A549 (cell line): ENCODE measurements at regions not wholly inside any gene's neighbourhood (a gene's known extent, or its start where the extent isn't known, plus 50 kb on each side); places are given as distances from the start of the nearest gene placed in this dataset.
A peak's percentile ranks its signal among the peaks of the same experiment; 100 is the strongest.
"Not testable (repeated sequence)": the region's sequence is repeated elsewhere in the genome, so short reads cannot be mapped to it uniquely, and the experiment has no call there.

Source experiments
- ATAC-seq, 2 experiments: fragments of 200-7000 bp in 1 of 2; fragments of >200 bp in 1 of 2; cut with Nextera tagmentation in 1 of 2; cut with Tn5 transposase in 1 of 2; 3 replicates each; pipeline versions ENCODE4 v1.8.0 to v1.9.1; 2018 to 2020; ENCODE audit warnings: mild to moderate bottlenecking in 1 of 2, moderate library complexity in 1 of 2
- CTCF ChIA-PET: fragments of 300-600 bp; sonication (Branson Sonifier 250); formaldehyde crosslinking; extraction: SDS; loops from one replicate; lab custom pipeline; 2021; ENCODE audit warnings: antibody characterized with exemption, inconsistent platforms; lab: Yijun Ruan, JAX
- POLR2A ChIA-PET: fragments of 350-600 bp; formaldehyde crosslinking; extraction: SDS; loops from one replicate; lab custom pipeline; 2021; ENCODE audit warnings: antibody characterized with exemption, inconsistent platforms; lab: Yijun Ruan, JAX
- DNase-seq, 2 experiments: peaks; one replicate each; pipeline versions ENCODE4 v3.0.0 to v3.0.0-alpha.2; 2011 to 2016; ENCODE audit warnings: low read depth in 1 of 2, low spot score in 1 of 2
- FAIRE-seq: peaks from 2 replicates; lab custom pipeline; 2011; peaks lifted over from hg19 to GRCh38; lab: Jason Lieb, UNC
- H3K27ac ChIP-seq, 2 experiments: fragments of >200 bp; sonication (Bioruptor Twin); formaldehyde crosslinking; 3 replicates each; pipeline ENCODE4 v1.5.1; 2016 to 2017
- H3K4me1 ChIP-seq: fragments of >200 bp; sonication (Bioruptor Twin); formaldehyde crosslinking; 3 replicates; pipeline ENCODE4 v1.6.1; 2016
- H3K4me2 ChIP-seq: fragments of >200 bp; sonication (Bioruptor Twin); formaldehyde crosslinking; 3 replicates; pipeline ENCODE4 v1.6.1; 2016
- H3K4me3 ChIP-seq: fragments of >200 bp; sonication (Bioruptor Twin); formaldehyde crosslinking; 3 replicates; pipeline ENCODE4 v1.5.1; 2016
- H3K9me3 ChIP-seq: fragments of >200 bp; sonication (Bioruptor Twin); formaldehyde crosslinking; 3 replicates; pipeline ENCODE4 v1.6.1; 2016
- ATOH8 ChIP-seq: fragments of 250-450 bp; sonication (Bioruptor Pico); IDR thresholded peaks from 2 replicates; pipeline ENCODE4 v1.5.0; 2020; ENCODE audit warnings: low read depth, mild to moderate bottlenecking, moderate library complexity
- EHMT2 ChIP-seq: fragments of 200-600 bp; sonication (generic); IDR thresholded peaks from 2 replicates; pipeline ENCODE4 v1.6.1; 2016; ENCODE audit warnings: antibody characterized with exemption, low read depth, mild to moderate bottlenecking, moderate library complexity
- FOSB ChIP-seq: fragments of 250-450 bp; sonication (Bioruptor Pico); IDR thresholded peaks from 2 replicates; pipeline ENCODE4 v1.5.0; 2020; ENCODE audit warnings: mild to moderate bottlenecking, moderate library complexity
- FOSL2 ChIP-seq, 2 experiments: fragments of 450-650 bp in 1 of 2; fragments of >200 bp in 1 of 2; sonication (Bioruptor Twin) in 1 of 2; formaldehyde crosslinking; IDR thresholded peaks; 2 replicates each; pipeline versions ENCODE4 v1.5.0 to v1.6.1; 2016 to 2020; ENCODE audit warnings: mild to moderate bottlenecking in 1 of 2, moderate library complexity in 1 of 2
- HDAC2 ChIP-seq: fragments of 200-600 bp; sonication (generic); IDR thresholded peaks from 2 replicates; pipeline ENCODE4 v1.6.1; 2016
- HMGXB4 ChIP-seq: fragments of 250-450 bp; sonication (Bioruptor Pico); IDR thresholded peaks from 2 replicates; pipeline ENCODE4 v1.5.0; 2021; ENCODE audit warnings: mild to moderate bottlenecking, moderate library complexity, borderline replicate concordance
- HOXA7 ChIP-seq: fragments of 250-450 bp; sonication (Bioruptor Pico); IDR thresholded peaks from 2 replicates; pipeline ENCODE4 v1.5.0; 2020; ENCODE audit warnings: mild to moderate bottlenecking, moderate library complexity
- HOXB13 ChIP-seq: fragments of 250-450 bp; sonication (Bioruptor Pico); IDR thresholded peaks from 2 replicates; pipeline ENCODE4 v1.5.0; 2020; ENCODE audit warnings: low read depth, mild to moderate bottlenecking, moderate library complexity
- JUN ChIP-seq, 2 experiments: fragments of >200 bp; sonication (Bioruptor Twin); formaldehyde crosslinking; IDR thresholded peaks; 2 replicates in 1 of 2; 3 replicates in 1 of 2; pipeline ENCODE4 v1.6.1; 2016 to 2017
- JUNB ChIP-seq: fragments of >200 bp; sonication (Bioruptor Twin); formaldehyde crosslinking; IDR thresholded peaks from 2 replicates; pipeline ENCODE4 v1.6.1; 2016
- KDM1A ChIP-seq: fragments of 200-600 bp; sonication (generic); IDR thresholded peaks from 2 replicates; pipeline ENCODE4 v1.6.1; 2016; ENCODE audit warnings: low read depth, mild to moderate bottlenecking
- MAFK ChIP-seq: fragments of 450-650 bp; IDR thresholded peaks from 2 replicates; pipeline ENCODE4 v1.6.1; 2014; ENCODE audit not compliant: partially characterized antibody
- MAX ChIP-seq: IDR thresholded peaks from 2 replicates; pipeline ENCODE4 v1.6.1; 2012
- MYC ChIP-seq: IDR thresholded peaks from 2 replicates; pipeline ENCODE4 v1.6.1; 2012; ENCODE audit warnings: mild to moderate bottlenecking, inconsistent platforms, low read length, improper control_type of control experiment, borderline replicate concordance
- PHF8 ChIP-seq: fragments of 200-600 bp; sonication (generic); IDR thresholded peaks from 2 replicates; pipeline ENCODE4 v1.6.1; 2016; ENCODE audit warnings: low read depth, mild to moderate bottlenecking, antibody characterized with exemption, moderate library complexity, borderline replicate concordance
- REST ChIP-seq: fragments of 200-600 bp; sonication (generic); IDR thresholded peaks from 2 replicates; pipeline ENCODE4 v1.6.1; 2016; ENCODE audit warnings: antibody characterized with exemption, mild to moderate bottlenecking, moderate library complexity
- SREBF2 ChIP-seq: fragments of 450-650 bp; IDR thresholded peaks from 2 replicates; pipeline ENCODE4 v1.6.1; 2014; ENCODE audit warnings: mild to moderate bottlenecking, moderate library complexity
- TP53 ChIP-seq: fragments of 250-450 bp; sonication (Bioruptor Pico); IDR thresholded peaks from 2 replicates; pipeline ENCODE4 v1.5.0; 2021; ENCODE audit warnings: mild to moderate bottlenecking, moderate library complexity
- ZC3H11A ChIP-seq: fragments of 450-650 bp; IDR thresholded peaks from 2 replicates; pipeline ENCODE4 v1.6.1; 2014; ENCODE audit warnings: antibody characterized with exemption, mild to moderate bottlenecking
- WGBS: methylation state at CpG from one replicate; pipeline ENCODE4 v1.1.6; 2017; ENCODE audit errors: missing lambda C conversion rate; 5-methylcytosine and 5-hydroxymethylcytosine counted together
- TF ChIP-seq, protein P1 (sequence below): fragments of >200 bp; sonication (Bioruptor Twin); formaldehyde crosslinking; IDR thresholded peaks from 3 replicates; pipeline ENCODE4 v1.6.1; 2016
- TF ChIP-seq, protein P2 (sequence below): fragments of 450-650 bp; IDR thresholded peaks from 2 replicates; pipeline ENCODE4 v1.6.1; 2014; ENCODE audit warnings: antibody characterized with exemption
- TF ChIP-seq, protein P3 (sequence below): fragments of >200 bp; sonication (Bioruptor Twin); formaldehyde crosslinking; IDR thresholded peaks from 3 replicates; pipeline ENCODE4 v1.5.1; 2016
- TF ChIP-seq, protein P4 (sequence below): fragments of >200 bp; sonication (Bioruptor Twin); formaldehyde crosslinking; IDR thresholded peaks from 2 replicates; pipeline ENCODE4 v1.6.1; 2016

DNA sequence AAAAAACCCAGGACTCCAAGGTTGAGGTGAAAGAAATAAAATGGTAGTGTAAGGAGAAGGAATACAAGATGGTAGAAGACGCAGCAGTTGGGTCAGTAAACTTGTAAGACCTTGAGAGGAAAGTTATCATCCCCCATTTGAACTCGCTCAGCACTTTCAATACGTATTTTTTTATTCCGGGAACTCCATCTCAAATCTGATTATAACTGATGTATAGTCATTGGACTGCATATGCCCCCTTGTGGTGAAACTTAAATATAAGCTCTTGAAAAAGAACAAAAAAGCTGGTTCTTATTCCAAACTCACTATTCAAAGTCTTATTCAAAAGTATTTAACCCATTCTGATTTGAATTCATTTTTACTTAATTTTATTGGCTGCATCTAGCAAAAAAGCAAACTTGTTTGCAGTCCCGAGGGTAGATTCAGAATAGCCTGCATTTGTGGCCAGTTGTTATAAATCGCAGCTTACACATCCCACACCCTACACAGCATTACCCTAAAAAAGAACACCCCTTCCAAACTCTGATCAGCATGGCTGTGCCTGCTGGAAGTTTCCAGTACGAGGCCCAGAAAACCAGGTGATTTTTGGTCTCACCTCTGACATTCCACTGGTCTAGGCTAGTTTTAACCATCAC is 118.0 kb downstream of the ESM1 start (continued):
- TF ChIP-seq ATOH8 (CRISPR knock-in tag), result no peak
- TF ChIP-seq, protein P1, sequence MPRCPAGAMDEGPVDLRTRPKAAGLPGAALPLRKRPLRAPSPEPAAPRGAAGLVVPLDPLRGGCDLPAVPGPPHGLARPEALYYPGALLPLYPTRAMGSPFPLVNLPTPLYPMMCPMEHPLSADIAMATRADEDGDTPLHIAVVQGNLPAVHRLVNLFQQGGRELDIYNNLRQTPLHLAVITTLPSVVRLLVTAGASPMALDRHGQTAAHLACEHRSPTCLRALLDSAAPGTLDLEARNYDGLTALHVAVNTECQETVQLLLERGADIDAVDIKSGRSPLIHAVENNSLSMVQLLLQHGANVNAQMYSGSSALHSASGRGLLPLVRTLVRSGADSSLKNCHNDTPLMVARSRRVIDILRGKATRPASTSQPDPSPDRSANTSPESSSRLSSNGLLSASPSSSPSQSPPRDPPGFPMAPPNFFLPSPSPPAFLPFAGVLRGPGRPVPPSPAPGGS, result no peak
- TF ChIP-seq, protein P2, sequence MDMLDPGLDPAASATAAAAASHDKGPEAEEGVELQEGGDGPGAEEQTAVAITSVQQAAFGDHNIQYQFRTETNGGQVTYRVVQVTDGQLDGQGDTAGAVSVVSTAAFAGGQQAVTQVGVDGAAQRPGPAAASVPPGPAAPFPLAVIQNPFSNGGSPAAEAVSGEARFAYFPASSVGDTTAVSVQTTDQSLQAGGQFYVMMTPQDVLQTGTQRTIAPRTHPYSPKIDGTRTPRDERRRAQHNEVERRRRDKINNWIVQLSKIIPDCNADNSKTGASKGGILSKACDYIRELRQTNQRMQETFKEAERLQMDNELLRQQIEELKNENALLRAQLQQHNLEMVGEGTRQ, result no peak
- TF ChIP-seq, protein P3, sequence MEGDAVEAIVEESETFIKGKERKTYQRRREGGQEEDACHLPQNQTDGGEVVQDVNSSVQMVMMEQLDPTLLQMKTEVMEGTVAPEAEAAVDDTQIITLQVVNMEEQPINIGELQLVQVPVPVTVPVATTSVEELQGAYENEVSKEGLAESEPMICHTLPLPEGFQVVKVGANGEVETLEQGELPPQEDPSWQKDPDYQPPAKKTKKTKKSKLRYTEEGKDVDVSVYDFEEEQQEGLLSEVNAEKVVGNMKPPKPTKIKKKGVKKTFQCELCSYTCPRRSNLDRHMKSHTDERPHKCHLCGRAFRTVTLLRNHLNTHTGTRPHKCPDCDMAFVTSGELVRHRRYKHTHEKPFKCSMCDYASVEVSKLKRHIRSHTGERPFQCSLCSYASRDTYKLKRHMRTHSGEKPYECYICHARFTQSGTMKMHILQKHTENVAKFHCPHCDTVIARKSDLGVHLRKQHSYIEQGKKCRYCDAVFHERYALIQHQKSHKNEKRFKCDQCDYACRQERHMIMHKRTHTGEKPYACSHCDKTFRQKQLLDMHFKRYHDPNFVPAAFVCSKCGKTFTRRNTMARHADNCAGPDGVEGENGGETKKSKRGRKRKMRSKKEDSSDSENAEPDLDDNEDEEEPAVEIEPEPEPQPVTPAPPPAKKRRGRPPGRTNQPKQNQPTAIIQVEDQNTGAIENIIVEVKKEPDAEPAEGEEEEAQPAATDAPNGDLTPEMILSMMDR, result peak; percentile 70

GRCh38 chr5:54864911-54865515 is 120.4 kb downstream of the ESM1 start:
- H3K4me1 ChIP-seq, H3K9me3 ChIP-seq, H3K4me3 ChIP-seq, H3K4me2 ChIP-seq, POLR2A ChIA-PET, FAIRE-seq, ATAC-seq, H3K27ac ChIP-seq, DNase-seq: not testable (repeated sequence)
- CTCF ChIA-PET, result interaction anchor here (1.1 to 5.0 kb wide), 5 partner anchors 9 to 347 kb away, joined by 3 to 55 read pairs (median 11); partner anchors contain the start of gene SNX18
- 79% methylated on average over 26 of the region's 44 CpGs for WGBS

DNA sequence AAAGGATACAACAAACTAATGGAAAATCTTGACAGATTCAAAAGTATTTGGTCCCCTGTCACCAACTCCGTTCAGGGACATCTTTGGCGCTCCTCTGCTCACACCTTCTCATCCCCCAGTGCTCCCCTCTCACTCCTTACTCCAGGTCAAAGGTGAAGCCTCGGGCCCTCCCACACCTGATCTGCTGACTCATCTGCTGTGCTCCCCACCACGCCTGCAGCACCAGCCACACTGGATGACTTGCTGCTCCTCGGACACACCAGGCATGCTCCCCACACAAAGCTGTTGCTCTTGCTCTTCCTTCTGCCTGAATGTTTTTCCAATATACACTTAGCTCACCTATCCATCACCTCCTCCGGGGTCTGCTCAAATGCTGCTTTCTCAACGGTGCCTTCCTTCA is 123.4 kb downstream of the ESM1 start:
- no peak for ATAC-seq
- H3K4me2 ChIP-seq, result no peak overlapping the region
- H3K4me1 ChIP-seq, result no peaks in the 10 kb centered on the region
- 35% methylated on average over 7 of the region's 7 CpGs for WGBS
- no peak for FAIRE-seq
- CTCF ChIA-PET, result no interaction called here
- H3K9me3 ChIP-seq, result peaks cover 18% of the 10 kb centered on the region; the same call in 2 of the 3 replicates
- POLR2A ChIA-PET, result no interaction called here
- DNase-seq, result no peak
- no peak overlapping the region for H3K4me3 ChIP-seq
- no peak overlapping the region for H3K27ac ChIP-seq
- TF ChIP-seq MAX, result no peak
- no peak for TF ChIP-seq ZC3H11A
- TF ChIP-seq JUN (IDR thresholded peaks at IDR 0.05), result no peak
- no peak for TF ChIP-seq FOSL2 (IDR thresholded peaks at IDR 0.05)
- no peak for TF ChIP-seq FOSL2 (CRISPR knock-in tag; IDR thresholded peaks at IDR 0.05)
- TF ChIP-seq FOSB (CRISPR knock-in tag), result no peak
- no peak for TF ChIP-seq EHMT2
- TF ChIP-seq REST, result no peak
- no peak for TF ChIP-seq HOXA7
- TF ChIP-seq JUNB, result no peak
- TF ChIP-seq MAFK, result no peak
- no peak for TF ChIP-seq HMGXB4 (CRISPR knock-in tag)
- TF ChIP-seq PHF8, result no peak
- no peak for TF ChIP-seq SREBF2
- TF ChIP-seq, protein P4, sequence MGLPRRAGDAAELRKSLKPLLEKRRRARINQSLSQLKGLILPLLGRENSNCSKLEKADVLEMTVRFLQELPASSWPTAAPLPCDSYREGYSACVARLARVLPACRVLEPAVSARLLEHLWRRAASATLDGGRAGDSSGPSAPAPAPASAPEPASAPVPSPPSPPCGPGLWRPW, result no peak
- no peak for TF ChIP-seq KDM1A
- TF ChIP-seq HOXB13 (CRISPR knock-in tag), result no peak
- TF ChIP-seq MYC, result no peak
- no peak for TF ChIP-seq TP53 (CRISPR knock-in tag)
- TF ChIP-seq HDAC2, result no peak
